SU-DHL-6 (cell line): ENCODE measurements at regions not wholly inside any gene's neighbourhood (a gene's known extent, or its start where the extent isn't known, plus 50 kb on each side); places are given as distances from the start of the nearest gene placed in this dataset.

Source experiments
- H2AFZ ChIP-seq: fragments of 200-600 bp; sonication (generic); 2 replicates; pipeline ENCODE4 v1.6.1; 2014; ENCODE audit warnings: low read depth, mild to moderate bottlenecking, moderate library complexity, mixed read lengths, antibody characterized with exemption, low read length; ENCODE audit not compliant: severe bottlenecking
- H3F3A ChIP-seq: fragments of 200-600 bp; shearing (Covaris generic); 2 replicates; pipeline ENCODE4 v1.6.0; 2016; ENCODE audit warnings: antibody characterized with exemption, mild to moderate bottlenecking; ENCODE audit not compliant: insufficient read depth
- H3K27ac ChIP-seq: fragments of 200-600 bp; sonication (generic); 2 replicates; pipeline ENCODE4 v1.5.1; 2016; ENCODE audit warnings: low read depth, mild to moderate bottlenecking, low read length, moderate library complexity, mixed read lengths
- H3K27me3 ChIP-seq: fragments of 200-600 bp; sonication (generic), shearing (Covaris generic); 2 replicates; pipeline ENCODE4 v1.6.0; 2014; ENCODE audit warnings: mild to moderate bottlenecking, low read length
- H3K36me3 ChIP-seq: fragments of 200-600 bp; sonication (generic); 2 replicates; pipeline ENCODE4 v1.6.1; 2014; ENCODE audit warnings: mild to moderate bottlenecking, low read length, mixed read lengths
- H3K4me2 ChIP-seq: fragments of 300-600, 200-600 bp; shearing (Covaris generic), sonication (generic); 2 replicates; pipeline ENCODE4 v1.6.0; 2014; ENCODE audit warnings: low read length, low read depth, mild to moderate bottlenecking; ENCODE audit not compliant: poor library complexity, severe bottlenecking
- H3K4me3 ChIP-seq: fragments of 200-600 bp; sonication (generic); 2 replicates; pipeline ENCODE4 v1.5.1; 2014; ENCODE audit warnings: antibody characterized with exemption, low read length, mild to moderate bottlenecking, mixed read lengths; ENCODE audit not compliant: insufficient read depth, poor library complexity, severe bottlenecking
- H3K79me2 ChIP-seq: fragments of 200-600 bp; sonication (generic); 2 replicates; pipeline ENCODE4 v1.6.1; 2014; ENCODE audit warnings: mild to moderate bottlenecking, low read length, moderate library complexity; ENCODE audit not compliant: insufficient read depth
- H3K9ac ChIP-seq: fragments of 200-600 bp; sonication (generic); 2 replicates; pipeline ENCODE4 v1.7.0; 2014; ENCODE audit warnings: mild to moderate bottlenecking, low read length
- H3K9me2 ChIP-seq: fragments of 200-600 bp; sonication (generic); replicated peaks from 2 replicates; pipeline ENCODE4 v1.6.1; 2014; ENCODE audit warnings: low read length; ENCODE audit not compliant: insufficient read depth
- H3K9me3 ChIP-seq: fragments of 200-600 bp; sonication (generic); 2 replicates; pipeline ENCODE4 v1.6.1; 2014; ENCODE audit warnings: low read length, mixed read lengths; ENCODE audit not compliant: insufficient read depth
- H4K20me1 ChIP-seq: fragments of 200-600 bp; sonication (generic); 2 replicates; pipeline ENCODE4 v1.6.1; 2014; ENCODE audit warnings: low read depth, mild to moderate bottlenecking, antibody characterized with exemption, low read length, moderate library complexity, mixed read lengths
- CTCF ChIP-seq: fragments of 200-600 bp; sonication (generic); IDR thresholded peaks from one replicate; pipeline ENCODE4 v1.5.1; 2017; ENCODE audit warnings: antibody characterized with exemption, mild to moderate bottlenecking, low read length, moderate library complexity; ENCODE audit not compliant: insufficient read depth, poor library complexity, severe bottlenecking
- EZH2phosphoT487 ChIP-seq: fragments of 200-600 bp; sonication (generic), shearing (Covaris generic); conservative IDR thresholded peaks from 2 replicates; pipeline ENCODE4 v1.6.1; 2018; ENCODE audit warnings: mild to moderate bottlenecking, antibody characterized with exemption, low read length, moderate library complexity, mixed read lengths

DNA sequence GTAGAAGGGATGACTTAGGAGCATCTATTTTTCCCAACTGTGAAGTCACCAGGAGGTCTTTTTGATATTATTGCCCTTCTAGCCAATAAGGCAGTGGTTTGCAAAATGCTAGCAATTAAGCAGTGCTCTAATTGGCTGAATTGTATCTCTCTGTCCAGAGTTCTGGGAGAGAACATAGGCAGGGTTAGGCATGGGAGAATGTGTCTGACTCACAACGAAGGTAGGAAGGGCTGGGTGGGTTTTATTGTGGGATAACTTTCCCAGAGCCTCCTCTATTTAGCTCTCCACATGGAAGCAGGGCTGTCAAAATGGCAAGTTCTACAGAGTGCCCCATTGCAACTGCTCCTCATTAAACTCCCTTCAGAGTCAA is 415.9 kb upstream of the CADM1 start:
- no peak for TF ChIP-seq CTCF
- Histone ChIP-seq H3K9me3 (no peaks in the 10 kb centered on the region), H3K4me2 (no peak overlapping the region), H3F3A (no peaks in the 10 kb centered on the region), H3K9me2 (no peaks in the 10 kb centered on the region), H3K27ac (no peak overlapping the region), H3K27me3 (no peaks in the 10 kb centered on the region; the same call in 1 of the 2 replicates), H3K4me3 (no peak overlapping the region), H3K36me3 (no peaks in the 10 kb centered on the region), H3K9ac (no peak overlapping the region), H4K20me1 (no peaks in the 10 kb centered on the region), H3K79me2 (no peaks in the 10 kb centered on the region), H2AFZ (no peak overlapping the region)

- Histone ChIP-seq H4K20me1 (no peaks in the 10 kb centered on the region), H3K27ac (no peak overlapping the region), H3K4me3 (no peak overlapping the region), H3K79me2 (no peaks in the 10 kb centered on the region), H3K9me2 (no peaks in the 10 kb centered on the region), H3F3A (no peaks in the 10 kb centered on the region), H3K27me3 (no peaks in the 10 kb centered on the region; the same call in 1 of the 2 replicates), H3K9me3 (no peaks in the 10 kb centered on the region), H3K9ac (no peak overlapping the region), H3K36me3 (no peaks in the 10 kb centered on the region), H3K4me2 (no peak overlapping the region), H2AFZ (no peak overlapping the region)
- TF ChIP-seq EZH2phosphoT487, result no peak
- TF ChIP-seq CTCF, result no peak
Measured at GRCh38 chr11:115919341-115920091, 415.3 kb upstream of the CADM1 start.

DNA sequence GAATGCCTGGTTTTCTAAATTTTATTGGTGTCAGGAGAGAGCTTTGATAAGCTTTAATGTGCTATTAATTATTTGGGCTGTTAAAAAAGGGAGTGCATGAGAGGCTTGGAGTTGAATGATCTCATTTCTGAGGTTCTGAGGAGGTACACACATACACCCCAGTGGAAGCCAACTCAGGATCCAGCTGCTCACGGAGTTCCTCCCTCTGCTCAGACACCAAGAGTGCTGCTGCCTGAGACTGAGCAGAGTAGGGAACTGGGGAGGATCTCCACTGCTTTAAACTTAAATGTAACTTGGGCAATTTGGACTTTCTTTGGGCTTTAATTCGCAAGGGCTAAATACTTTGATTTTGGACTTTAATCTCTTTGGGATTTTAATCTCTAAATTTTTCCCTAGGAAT is 414.4 kb upstream of the CADM1 start:
- TF ChIP-seq EZH2phosphoT487, result no peak
- no peak for TF ChIP-seq CTCF
- no peaks in the 10 kb centered on the region for H3F3A ChIP-seq
- no peak overlapping the region for H3K27ac ChIP-seq
- H4K20me1 ChIP-seq, result no peaks in the 10 kb centered on the region
- H3K9me2 ChIP-seq, result no peaks in the 10 kb centered on the region
- H3K27me3 ChIP-seq, result no peaks in the 10 kb centered on the region; the same call in 1 of the 2 replicates
- no peak overlapping the region for H2AFZ ChIP-seq
- H3K4me2 ChIP-seq, result no peak overlapping the region
- no peak overlapping the region for H3K9ac ChIP-seq
- H3K4me3 ChIP-seq, result no peak overlapping the region
- no peaks in the 10 kb centered on the region for H3K36me3 ChIP-seq
- H3K79me2 ChIP-seq, result no peaks in the 10 kb centered on the region
- no peaks in the 10 kb centered on the region for H3K9me3 ChIP-seq
